B cell (primary cell): ENCODE measurements at regions not wholly inside any gene's neighbourhood (a gene's known extent, or its start where the extent isn't known, plus 50 kb on each side); places are given as distances from the start of the nearest gene placed in this dataset.

Experiments
- ATAC-seq: fragments of 200-7000 bp; cut with Tn5 transposase; one replicate; pipeline ENCODE4 v1.10.0; 2021; ENCODE audit warnings: low read depth, mild to moderate bottlenecking, moderate number of reproducible peaks, moderate library complexity
- CTCF ChIA-PET: fragments of 350-600 bp; sonication (Branson Sonifier 250); formaldehyde crosslinking; loops from one replicate; lab custom pipeline; 2021; ENCODE audit warnings: antibody characterized with exemption, inconsistent platforms; lab: Charles Lee
- POLR2A ChIA-PET: fragments of 350-600 bp; sonication (Branson Sonifier 250); formaldehyde crosslinking; loops from one replicate; lab custom pipeline; 2021; ENCODE audit warnings: antibody characterized with exemption; lab: Charles Lee
- DNase-seq: peaks from one replicate; pipeline ENCODE4 v3.0.0; 2013
- H2AFZ ChIP-seq: 2 replicates; pipeline ENCODE4 v1.6.1; 2012; ENCODE audit warnings: mild to moderate bottlenecking, low read depth, low read length; ENCODE audit not compliant: insufficient read depth, poor library complexity, severe bottlenecking
- H3K27ac ChIP-seq, 2 donors: 1 replicate in 1 of 2; 2 replicates in 1 of 2; pipeline ENCODE4 v1.5.1; 2012 to 2013; ENCODE audit warnings: low read length in 2 of 2, mild to moderate bottlenecking in 2 of 2, moderate library complexity in 1 of 2
- H3K27me3 ChIP-seq, 4 experiments: fragments of 200-600 bp in 1 of 4; sonication (generic) in 1 of 4; replicated peaks in 1 of 4; 1 replicate in 2 of 4; 2 replicates in 2 of 4; pipeline versions ENCODE4 v1.6.1 to v1.7.0; 2013 to 2016; ENCODE audit warnings: low read length in 3 of 4, mild to moderate bottlenecking in 2 of 4, mixed read lengths in 1 of 4, moderate library complexity in 1 of 4; ENCODE audit not compliant: insufficient read depth in 4 of 4, control insufficient read depth in 3 of 4; ENCODE audit errors: control extremely low read depth in 1 of 4
- H3K36me3 ChIP-seq, 2 experiments: replicated peaks in 1 of 2; 1 replicate in 1 of 2; 2 replicates in 1 of 2; pipeline versions ENCODE4 v1.6.1 to v1.7.1; 2013; ENCODE audit warnings: low read length in 1 of 2; ENCODE audit not compliant: insufficient read depth in 2 of 2, control insufficient read depth in 1 of 2; ENCODE audit errors: control extremely low read depth in 1 of 2, extremely low read depth in 1 of 2
- H3K4me1 ChIP-seq, 2 donors: fragments of 200-600 bp in 1 of 2; sonication (generic) in 1 of 2; 1 replicate in 1 of 2; 2 replicates in 1 of 2; pipeline versions ENCODE4 v1.5.1 to v1.6.1; 2013 to 2017; ENCODE audit warnings: low read length in 2 of 2; ENCODE audit not compliant: control insufficient read depth in 2 of 2, insufficient read depth in 2 of 2
- H3K4me2 ChIP-seq: replicated peaks from 2 replicates; pipeline ENCODE3; 2012; ENCODE audit warnings: mild to moderate bottlenecking, low read depth, low read length; ENCODE audit not compliant: poor library complexity, severe bottlenecking
- H3K4me3 ChIP-seq, 5 experiments: fragments of 200-600 bp in 1 of 5; sonication (generic) in 1 of 5; 1 replicate in 3 of 5; 2 replicates in 2 of 5; pipeline versions ENCODE4 v1.5.1 to v1.7.0; 2011 to 2016; ENCODE audit warnings: low read length in 4 of 5, mild to moderate bottlenecking in 4 of 5, low read depth in 2 of 5, control low read depth in 1 of 5, moderate library complexity in 1 of 5; ENCODE audit not compliant: insufficient read depth in 1 of 5; ENCODE audit errors: control extremely low read depth in 1 of 5, extremely low read depth in 1 of 5
- H3K79me2 ChIP-seq: fragments of 200-600 bp; sonication (generic); one replicate; pipeline ENCODE4 v1.6.0; 2016; ENCODE audit warnings: low read length; ENCODE audit not compliant: control insufficient read depth, insufficient read depth
- H3K9ac ChIP-seq: fragments of 200-600 bp; sonication (generic); 2 replicates; pipeline ENCODE4 v1.6.1; 2017; ENCODE audit warnings: mild to moderate bottlenecking, low read length, moderate library complexity
- H3K9me3 ChIP-seq, 3 donors: one replicate each; pipeline versions ENCODE4 v1.6.1 to v1.7.1; 2013; ENCODE audit warnings: low read length in 2 of 3; ENCODE audit not compliant: control insufficient read depth in 2 of 3, insufficient read depth in 1 of 3; ENCODE audit errors: control extremely low read depth in 1 of 3
- H4K20me1 ChIP-seq: 2 replicates; pipeline ENCODE4 v1.6.0; 2012; ENCODE audit warnings: mild to moderate bottlenecking, low read length; ENCODE audit not compliant: insufficient read depth, control insufficient read depth, poor library complexity, severe bottlenecking
- H3K27ac Mint-ChIP-seq: one replicate; pipeline ENCODE4 v1.8.0; 2021; ENCODE audit warnings: mixed read lengths
- H3K27me3 Mint-ChIP-seq: one replicate; pipeline ENCODE4 v1.8.0; 2021; ENCODE audit warnings: mixed read lengths
- H3K4me1 Mint-ChIP-seq: one replicate; pipeline ENCODE4 v1.8.0; 2021; ENCODE audit warnings: mixed read lengths
- H3K4me3 Mint-ChIP-seq: one replicate; pipeline ENCODE4 v1.8.0; 2021; ENCODE audit warnings: mixed read lengths
- H3K9me3 Mint-ChIP-seq: one replicate; pipeline ENCODE4 v1.8.0; 2022; ENCODE audit warnings: mixed read lengths; ENCODE audit not compliant: insufficient read depth
- CTCF ChIP-seq: fragments of 200-600 bp; IDR thresholded peaks from one replicate; pipeline ENCODE4 v1.8.0; 2022; ENCODE audit warnings: antibody characterized with exemption, mild to moderate bottlenecking
- EZH2 ChIP-seq: IDR thresholded peaks from 2 replicates; pipeline ENCODE4 v1.6.1; 2012; ENCODE audit warnings: borderline replicate concordance, low read depth, mild to moderate bottlenecking, moderate library complexity, low read length; ENCODE audit not compliant: insufficient read depth, poor library complexity, severe bottlenecking
- WGBS: methylation state at CpG from one replicate; pipeline ENCODE4 v1.1.5; 2013; ENCODE audit warnings: missing lambda C conversion rate; ENCODE audit not compliant: insufficient coverage; 5-methylcytosine and 5-hydroxymethylcytosine counted together
- intact Hi-C: fragments of 100-400 bp; cut with micrococcal nuclease; formaldehyde crosslinking; loops from one replicate; pipeline ENCODE4 v1.10.0; 2022

- Histone ChIP-seq H3K4me2 (no peak overlapping the region), H3K36me3 (no peaks in the 10 kb centered on the region), H3K9ac (no peak overlapping the region), H3K4me3 (no peak overlapping the region), H3K9me3 (no peaks in the 10 kb centered on the region), H2AFZ (no peak overlapping the region), H3K79me2 (no peaks in the 10 kb centered on the region), H4K20me1 (no peaks in the 10 kb centered on the region), H3K4me1 (no peaks in the 10 kb centered on the region), H3K27ac (no peak overlapping the region), H3K27me3 (no peaks in the 10 kb centered on the region)
- no peaks in the 10 kb centered on the region for H3K4me1 Mint-ChIP-seq
- no peak for DNase-seq
- CTCF ChIA-PET: no interaction called here
- no peak for ATAC-seq
- POLR2A ChIA-PET: no interaction called here
- no peak overlapping the region for H3K27ac Mint-ChIP-seq
- H3K27me3 Mint-ChIP-seq: peaks cover 13% of the 10 kb centered on the region
- no peaks in the 10 kb centered on the region for H3K9me3 Mint-ChIP-seq
- 71% methylated on average over 1 of the region's 4 CpGs for WGBS
- TF ChIP-seq CTCF: no peak
- no peak for TF ChIP-seq EZH2
- intact Hi-C loops: no loop called here
- no peak overlapping the region for H3K4me3 Mint-ChIP-seq
These were observed 320.4 kb upstream of the SP8 start for GRCh38 chr7:21107101-21107500.

GRCh38 chr7:21108182-21108581 lies 319.7 kb upstream of the SP4 start:
- H3K9me3 ChIP-seq: no peaks in the 10 kb centered on the region
- no peaks in the 10 kb centered on the region for H3K79me2 ChIP-seq
- TF ChIP-seq CTCF: no peak
- TF ChIP-seq EZH2: no peak
- no peak overlapping the region for H3K4me2 ChIP-seq
- intact Hi-C loops: no loop called here
- ATAC-seq (no peak), DNase-seq (no peak)
- Mint-ChIP-seq H3K4me1 (no peaks in the 10 kb centered on the region), H3K9me3 (no peaks in the 10 kb centered on the region), H3K4me3 (no peak overlapping the region), H3K27me3 (peaks cover 9% of the 10 kb centered on the region), H3K27ac (no peak overlapping the region)
- H2AFZ ChIP-seq: no peak overlapping the region
- no peak overlapping the region for H3K4me3 ChIP-seq
- no peaks in the 10 kb centered on the region for H4K20me1 ChIP-seq
- no peaks in the 10 kb centered on the region for H3K36me3 ChIP-seq
- H3K27ac ChIP-seq: no peak overlapping the region
- ChIA-PET POLR2A (no interaction called here), CTCF (no interaction called here)
- no peak overlapping the region for H3K9ac ChIP-seq
- no peaks in the 10 kb centered on the region for H3K4me1 ChIP-seq
- WGBS: no CpG with 5 or more reads among the region's 4 CpGs
- H3K27me3 ChIP-seq: no peaks in the 10 kb centered on the region
